Liver (tissue), 8 donors: ENCODE measurements at regions not wholly inside any gene's neighbourhood (a gene's known extent, or its start where the extent isn't known, plus 50 kb on each side); places are given as distances from the start of the nearest gene placed in this dataset.

Experiments
- DNase-seq: peaks from one replicate; pipeline ENCODE4 v3.0.0-alpha.2; 2017; ENCODE audit warnings: low spot score
- H3K27ac ChIP-seq, 2 donors: one replicate each; pipeline ENCODE4 v1.7.0; 2013; ENCODE audit warnings: inconsistent platforms in 2 of 2, low read length in 2 of 2, control low read depth in 1 of 2, low read depth in 1 of 2, mild to moderate bottlenecking in 1 of 2
- H3K27me3 ChIP-seq, 4 donors: one replicate each; pipeline versions ENCODE4 v1.6.1 to v1.7.0; 2013; ENCODE audit warnings: low read length in 3 of 4, inconsistent platforms in 1 of 4, mild to moderate bottlenecking in 1 of 4, moderate library complexity in 1 of 4; ENCODE audit not compliant: control insufficient read depth in 4 of 4, insufficient read depth in 4 of 4
- H3K36me3 ChIP-seq, 4 donors: one replicate each; pipeline versions ENCODE4 v1.6.1 to v1.7.0; 2013; ENCODE audit warnings: low read length in 3 of 4, mild to moderate bottlenecking in 3 of 4, low read depth in 1 of 4, moderate library complexity in 1 of 4; ENCODE audit not compliant: control insufficient read depth in 4 of 4, insufficient read depth in 3 of 4
- H3K4me1 ChIP-seq, 4 donors: one replicate each; pipeline versions ENCODE4 v1.6.1 to v1.7.0; 2013; ENCODE audit warnings: low read length in 3 of 4, mild to moderate bottlenecking in 3 of 4, moderate library complexity in 1 of 4; ENCODE audit not compliant: control insufficient read depth in 4 of 4, insufficient read depth in 4 of 4
- H3K4me3 ChIP-seq, 3 donors: one replicate each; pipeline versions ENCODE4 v1.6.1 to v1.7.0; 2013; ENCODE audit warnings: low read length in 3 of 3, control low read depth in 1 of 3, low read depth in 1 of 3, mild to moderate bottlenecking in 1 of 3
- H3K9ac ChIP-seq, 2 donors: one replicate each; pipeline ENCODE4 v1.7.0; 2013; ENCODE audit warnings: low read length in 2 of 2, mild to moderate bottlenecking in 2 of 2, moderate library complexity in 2 of 2, control low read depth in 1 of 2, low read depth in 1 of 2
- H3K9me3 ChIP-seq, 4 donors: one replicate each; pipeline versions ENCODE4 v1.6.1 to v1.7.0; 2013; ENCODE audit warnings: low read length in 3 of 4; ENCODE audit not compliant: control insufficient read depth in 4 of 4
- EGR1 ChIP-seq, 2 donors: IDR thresholded peaks; 2 replicates each; pipeline ENCODE4 v1.6.1; 2016 to 2018; ENCODE audit warnings: antibody characterized with exemption in 2 of 2, low read depth in 2 of 2
- FOXA1 ChIP-seq: IDR thresholded peaks from 2 replicates; pipeline ENCODE4 v1.6.1; 2016; ENCODE audit warnings: antibody characterized with exemption
- FOXA2 ChIP-seq: IDR thresholded peaks from 2 replicates; pipeline ENCODE4 v1.6.1; 2016; ENCODE audit warnings: antibody characterized with exemption
- GABPA ChIP-seq, 2 donors: IDR thresholded peaks in 1 of 2; conservative IDR thresholded peaks in 1 of 2; 2 replicates each; pipeline ENCODE4 v1.6.1; 2016; ENCODE audit warnings: antibody characterized with exemption in 2 of 2, mild to moderate bottlenecking in 1 of 2, moderate library complexity in 1 of 2
- HNF4A ChIP-seq, 2 donors: conservative IDR thresholded peaks; 2 replicates each; pipeline ENCODE4 v1.6.1; 2016; ENCODE audit warnings: antibody characterized with exemption in 2 of 2, mild to moderate bottlenecking in 2 of 2
- HNF4G ChIP-seq: IDR thresholded peaks from 2 replicates; pipeline ENCODE4 v1.6.1; 2016; ENCODE audit warnings: antibody characterized with exemption
- JUND ChIP-seq, 2 donors: IDR thresholded peaks; 2 replicates each; pipeline ENCODE4 v1.6.1; 2016; ENCODE audit warnings: antibody characterized with exemption in 2 of 2
- NR2F2 ChIP-seq: IDR thresholded peaks from 2 replicates; pipeline ENCODE4 v1.6.1; 2016; ENCODE audit warnings: antibody characterized with exemption
- RAD21 ChIP-seq, 2 donors: IDR thresholded peaks; 2 replicates each; pipeline ENCODE4 v1.6.1; 2016; ENCODE audit warnings: antibody characterized with exemption in 2 of 2, mild to moderate bottlenecking in 2 of 2
- RXRA ChIP-seq, 2 donors: IDR thresholded peaks; 2 replicates each; pipeline ENCODE4 v1.6.1; 2017 to 2018; ENCODE audit warnings: antibody characterized with exemption in 2 of 2, mild to moderate bottlenecking in 1 of 2
- SP1 ChIP-seq: IDR thresholded peaks from 2 replicates; pipeline ENCODE4 v1.6.1; 2018; ENCODE audit warnings: antibody characterized with exemption, mild to moderate bottlenecking
- TAF1 ChIP-seq: conservative IDR thresholded peaks from 2 replicates; pipeline ENCODE4 v1.6.1; 2016; ENCODE audit warnings: antibody characterized with exemption, mild to moderate bottlenecking
- YY1 ChIP-seq: IDR thresholded peaks from 2 replicates; pipeline ENCODE4 v1.6.1; 2016; ENCODE audit warnings: antibody characterized with exemption, mild to moderate bottlenecking
- whole genome bisulfite sequencing: extraction: QIAGEN DNeasy Blood & Tissue Kit; methylation state at CpG from one replicate; pipeline ENCODE4 v1.1.7; 2013; 5-methylcytosine and 5-hydroxymethylcytosine counted together
- TF ChIP-seq, protein P1 (sequence below): IDR thresholded peaks from 2 replicates; pipeline ENCODE4 v1.6.1; 2016; ENCODE audit warnings: antibody characterized with exemption, mild to moderate bottlenecking
- TF ChIP-seq, protein P2 (sequence below): IDR thresholded peaks from 2 replicates; pipeline ENCODE4 v1.6.1; 2016; ENCODE audit warnings: antibody characterized with exemption
- TF ChIP-seq, protein P3 (sequence below): IDR thresholded peaks from 2 replicates; pipeline ENCODE4 v1.6.1; 2016; ENCODE audit warnings: antibody characterized with exemption
- TF ChIP-seq, protein P4 (sequence below): IDR thresholded peaks from 2 replicates; pipeline ENCODE4 v1.6.1; 2016; ENCODE audit warnings: antibody characterized with exemption
- TF ChIP-seq, protein P5 (sequence below): fragments of 150-350 bp; IDR thresholded peaks from 2 replicates; pipeline ENCODE4 v1.5.1; 2017; ENCODE audit warnings: improper control_type of control experiment, low read depth, low read length; ENCODE audit not compliant: missing input control
- donor health status: healthy.
- donor health status: healthy.
- donor health status: healthy.
- donor health status: healthy.
- donor health status: healthy.

DNA sequence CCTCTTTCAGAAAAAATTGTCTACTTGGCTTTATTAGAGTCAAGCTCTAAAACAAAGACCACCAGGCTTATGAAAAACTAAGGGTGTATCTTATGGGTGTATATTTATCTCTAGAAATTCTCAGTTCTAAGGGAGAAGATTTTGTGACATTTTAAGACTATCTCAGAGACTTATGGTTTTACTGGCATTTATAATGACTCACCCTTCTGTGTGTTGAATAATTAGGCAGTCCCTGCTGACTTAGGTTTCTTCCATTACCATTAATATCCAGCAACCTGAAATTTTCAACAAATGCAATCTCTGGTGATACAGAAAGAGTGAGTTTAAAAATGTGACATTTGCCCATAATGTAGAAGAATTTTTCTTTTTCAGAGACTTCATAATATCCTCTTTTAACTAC, 1015.0 kb upstream of the AGA start:
- Histone ChIP-seq H3K4me3 (no peak overlapping the region), H3K9me3 (no peaks in the 10 kb centered on the region), H3K4me1 (no peaks in the 10 kb centered on the region), H3K9ac (no peak overlapping the region), H3K27ac (no peak overlapping the region), H3K36me3 (no peaks in the 10 kb centered on the region), H3K27me3 (no peaks in the 10 kb centered on the region)
- no peak for DNase-seq
- TF ChIP-seq, protein P1, sequence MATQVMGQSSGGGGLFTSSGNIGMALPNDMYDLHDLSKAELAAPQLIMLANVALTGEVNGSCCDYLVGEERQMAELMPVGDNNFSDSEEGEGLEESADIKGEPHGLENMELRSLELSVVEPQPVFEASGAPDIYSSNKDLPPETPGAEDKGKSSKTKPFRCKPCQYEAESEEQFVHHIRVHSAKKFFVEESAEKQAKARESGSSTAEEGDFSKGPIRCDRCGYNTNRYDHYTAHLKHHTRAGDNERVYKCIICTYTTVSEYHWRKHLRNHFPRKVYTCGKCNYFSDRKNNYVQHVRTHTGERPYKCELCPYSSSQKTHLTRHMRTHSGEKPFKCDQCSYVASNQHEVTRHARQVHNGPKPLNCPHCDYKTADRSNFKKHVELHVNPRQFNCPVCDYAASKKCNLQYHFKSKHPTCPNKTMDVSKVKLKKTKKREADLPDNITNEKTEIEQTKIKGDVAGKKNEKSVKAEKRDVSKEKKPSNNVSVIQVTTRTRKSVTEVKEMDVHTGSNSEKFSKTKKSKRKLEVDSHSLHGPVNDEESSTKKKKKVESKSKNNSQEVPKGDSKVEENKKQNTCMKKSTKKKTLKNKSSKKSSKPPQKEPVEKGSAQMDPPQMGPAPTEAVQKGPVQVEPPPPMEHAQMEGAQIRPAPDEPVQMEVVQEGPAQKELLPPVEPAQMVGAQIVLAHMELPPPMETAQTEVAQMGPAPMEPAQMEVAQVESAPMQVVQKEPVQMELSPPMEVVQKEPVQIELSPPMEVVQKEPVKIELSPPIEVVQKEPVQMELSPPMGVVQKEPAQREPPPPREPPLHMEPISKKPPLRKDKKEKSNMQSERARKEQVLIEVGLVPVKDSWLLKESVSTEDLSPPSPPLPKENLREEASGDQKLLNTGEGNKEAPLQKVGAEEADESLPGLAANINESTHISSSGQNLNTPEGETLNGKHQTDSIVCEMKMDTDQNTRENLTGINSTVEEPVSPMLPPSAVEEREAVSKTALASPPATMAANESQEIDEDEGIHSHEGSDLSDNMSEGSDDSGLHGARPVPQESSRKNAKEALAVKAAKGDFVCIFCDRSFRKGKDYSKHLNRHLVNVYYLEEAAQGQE, result no peak
- TF ChIP-seq TAF1 (no peak), HNF4G (no peak), RXRA (IDR thresholded peaks at IDR 0.05) (no peak)

DNA sequence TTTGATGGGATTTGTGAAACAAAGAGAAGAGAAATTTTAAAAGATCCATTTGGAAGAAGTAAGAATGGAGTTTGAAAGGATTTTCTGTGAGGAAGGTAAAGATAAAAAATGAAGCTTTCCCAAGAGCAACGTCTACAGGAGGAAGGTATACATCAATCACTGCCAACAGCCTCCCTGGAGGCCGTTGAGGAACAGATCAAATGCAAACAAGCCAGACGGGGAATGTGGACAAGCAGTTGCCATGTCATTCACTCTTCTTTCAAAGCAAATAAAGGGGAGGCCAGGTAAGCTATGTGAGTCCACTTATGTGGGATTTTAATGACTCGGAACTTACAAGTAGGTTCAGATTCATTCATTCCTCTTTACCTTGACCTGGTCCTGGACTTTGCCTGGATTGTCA, 1020.5 kb upstream of the AGA start:
- Histone ChIP-seq H3K36me3 (no peaks in the 10 kb centered on the region), H3K9me3 (no peaks in the 10 kb centered on the region), H3K9ac (no peak overlapping the region), H3K27ac (no peak overlapping the region), H3K27me3 (no peaks in the 10 kb centered on the region), H3K4me3 (no peak overlapping the region), H3K4me1 (no peaks in the 10 kb centered on the region)
- no peak for DNase-seq
- TF ChIP-seq TAF1 (no peak), FOXA1 (no peak)
- 41% methylated on average over 4 of the region's 4 CpGs for WGBS

DNA sequence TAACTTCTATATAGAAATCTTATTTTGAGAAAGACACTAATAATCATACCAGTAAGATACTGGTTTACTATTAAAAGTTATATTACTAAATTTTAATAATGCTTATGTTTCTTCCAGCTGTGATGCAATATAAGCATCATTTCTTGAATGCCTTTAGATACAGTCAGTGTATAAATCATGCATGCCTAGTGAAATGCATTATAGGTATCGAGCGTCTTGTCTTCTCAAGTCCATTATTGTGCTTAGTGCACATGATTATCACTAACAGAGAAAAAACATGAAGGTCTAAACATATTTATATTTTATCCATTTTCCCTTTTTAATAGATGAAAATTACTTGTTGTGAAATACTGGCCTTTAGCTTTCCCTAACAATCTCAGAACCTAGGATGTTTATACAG, 1021.5 kb upstream of the AGA start:
- TF ChIP-seq, protein P2, sequence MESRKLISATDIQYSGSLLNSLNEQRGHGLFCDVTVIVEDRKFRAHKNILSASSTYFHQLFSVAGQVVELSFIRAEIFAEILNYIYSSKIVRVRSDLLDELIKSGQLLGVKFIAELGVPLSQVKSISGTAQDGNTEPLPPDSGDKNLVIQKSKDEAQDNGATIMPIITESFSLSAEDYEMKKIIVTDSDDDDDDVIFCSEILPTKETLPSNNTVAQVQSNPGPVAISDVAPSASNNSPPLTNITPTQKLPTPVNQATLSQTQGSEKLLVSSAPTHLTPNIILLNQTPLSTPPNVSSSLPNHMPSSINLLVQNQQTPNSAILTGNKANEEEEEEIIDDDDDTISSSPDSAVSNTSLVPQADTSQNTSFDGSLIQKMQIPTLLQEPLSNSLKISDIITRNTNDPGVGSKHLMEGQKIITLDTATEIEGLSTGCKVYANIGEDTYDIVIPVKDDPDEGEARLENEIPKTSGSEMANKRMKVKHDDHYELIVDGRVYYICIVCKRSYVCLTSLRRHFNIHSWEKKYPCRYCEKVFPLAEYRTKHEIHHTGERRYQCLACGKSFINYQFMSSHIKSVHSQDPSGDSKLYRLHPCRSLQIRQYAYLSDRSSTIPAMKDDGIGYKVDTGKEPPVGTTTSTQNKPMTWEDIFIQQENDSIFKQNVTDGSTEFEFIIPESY, result no peak
- TF ChIP-seq, protein P1, result no peak
- TF ChIP-seq FOXA2 (no peak), TAF1 (no peak), YY1 (no peak), FOXA1 (no peak), HNF4G (no peak), RXRA (IDR thresholded peaks at IDR 0.05) (no peak), HNF4A (conservative IDR thresholded peaks at IDR 0.05) (no peak), RAD21 (IDR thresholded peaks at IDR 0.05) (no peak), GABPA (IDR thresholded peaks at IDR 0.05 in 1 of 2, conservative IDR thresholded peaks at IDR 0.05 in 1 of 2) (no peak), JUND (IDR thresholded peaks at IDR 0.05) (no peak), SP1 (no peak), NR2F2 (no peak), EGR1 (IDR thresholded peaks at IDR 0.05; ENCODE audit: low read depth in 2 of 2) (no peak)
- TF ChIP-seq, protein P3, sequence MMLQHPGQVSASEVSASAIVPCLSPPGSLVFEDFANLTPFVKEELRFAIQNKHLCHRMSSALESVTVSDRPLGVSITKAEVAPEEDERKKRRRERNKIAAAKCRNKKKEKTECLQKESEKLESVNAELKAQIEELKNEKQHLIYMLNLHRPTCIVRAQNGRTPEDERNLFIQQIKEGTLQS, result no peak
- TF ChIP-seq, protein P4, sequence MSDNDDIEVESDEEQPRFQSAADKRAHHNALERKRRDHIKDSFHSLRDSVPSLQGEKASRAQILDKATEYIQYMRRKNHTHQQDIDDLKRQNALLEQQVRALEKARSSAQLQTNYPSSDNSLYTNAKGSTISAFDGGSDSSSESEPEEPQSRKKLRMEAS, result no peak
- TF ChIP-seq, protein P5, sequence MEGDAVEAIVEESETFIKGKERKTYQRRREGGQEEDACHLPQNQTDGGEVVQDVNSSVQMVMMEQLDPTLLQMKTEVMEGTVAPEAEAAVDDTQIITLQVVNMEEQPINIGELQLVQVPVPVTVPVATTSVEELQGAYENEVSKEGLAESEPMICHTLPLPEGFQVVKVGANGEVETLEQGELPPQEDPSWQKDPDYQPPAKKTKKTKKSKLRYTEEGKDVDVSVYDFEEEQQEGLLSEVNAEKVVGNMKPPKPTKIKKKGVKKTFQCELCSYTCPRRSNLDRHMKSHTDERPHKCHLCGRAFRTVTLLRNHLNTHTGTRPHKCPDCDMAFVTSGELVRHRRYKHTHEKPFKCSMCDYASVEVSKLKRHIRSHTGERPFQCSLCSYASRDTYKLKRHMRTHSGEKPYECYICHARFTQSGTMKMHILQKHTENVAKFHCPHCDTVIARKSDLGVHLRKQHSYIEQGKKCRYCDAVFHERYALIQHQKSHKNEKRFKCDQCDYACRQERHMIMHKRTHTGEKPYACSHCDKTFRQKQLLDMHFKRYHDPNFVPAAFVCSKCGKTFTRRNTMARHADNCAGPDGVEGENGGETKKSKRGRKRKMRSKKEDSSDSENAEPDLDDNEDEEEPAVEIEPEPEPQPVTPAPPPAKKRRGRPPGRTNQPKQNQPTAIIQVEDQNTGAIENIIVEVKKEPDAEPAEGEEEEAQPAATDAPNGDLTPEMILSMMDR, result no peak
- H3K9me3 ChIP-seq, result no peaks in the 10 kb centered on the region
- H3K9ac ChIP-seq, result no peak overlapping the region
- no peak overlapping the region for H3K27ac ChIP-seq
- DNase-seq, result no peak
- 87% methylated on average over 2 of the region's 2 CpGs for WGBS
- H3K36me3 ChIP-seq, result no peaks in the 10 kb centered on the region
- no peak overlapping the region for H3K4me3 ChIP-seq
- no peaks in the 10 kb centered on the region for H3K27me3 ChIP-seq
- no peaks in the 10 kb centered on the region for H3K4me1 ChIP-seq
